Tongue (tissue), 1 donor: ENCODE measurements at regions not wholly inside any gene's neighbourhood (a gene's known extent, or its start where the extent isn't known, plus 50 kb on each side); places are given as distances from the start of the nearest gene placed in this dataset.

Source experiments
- DNase-seq: peaks from one replicate; pipeline ENCODE4 v3.0.0-alpha.2; 2015

- DNase-seq = no peak
These were observed 240.2 kb upstream of the F9 start for GRCh38 chrX:139290310-139290709.

DNA sequence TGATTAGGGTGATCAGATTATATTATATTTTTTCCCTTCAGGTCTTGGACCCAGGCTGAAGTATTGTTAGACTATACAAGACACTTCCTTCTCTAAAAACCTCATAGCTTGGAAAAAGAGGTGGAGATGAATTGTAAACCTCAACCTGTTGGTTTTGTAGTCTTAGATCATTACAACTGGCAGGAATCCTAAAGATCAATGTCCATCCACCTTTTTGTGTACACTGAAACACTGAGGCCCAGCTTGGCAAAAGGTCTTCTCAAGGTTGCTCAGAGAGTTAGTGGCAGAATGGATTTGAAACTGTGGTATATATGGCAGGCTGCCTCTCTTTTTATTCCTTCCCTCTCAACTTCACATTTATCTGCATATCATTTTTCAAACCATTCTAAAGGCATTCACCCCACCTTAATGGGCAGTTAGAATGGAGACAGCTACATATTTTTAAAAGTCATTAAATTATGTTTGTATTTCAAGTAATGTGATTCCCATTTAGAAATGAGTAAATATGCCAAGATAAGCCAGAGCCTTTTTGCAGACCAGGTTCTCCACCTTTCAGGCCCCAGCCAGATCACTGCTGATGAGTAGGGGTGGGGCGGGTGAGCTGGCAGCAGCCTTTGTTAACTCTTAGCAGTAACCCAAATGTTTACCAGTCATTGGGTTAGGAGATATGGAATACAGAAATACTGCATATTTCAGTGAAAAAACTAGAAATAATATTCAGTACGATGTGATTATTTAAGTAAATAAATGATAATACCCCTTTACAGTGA, 243.2 kb upstream of the F9 start:
- DNase-seq = no peak

GRCh38 chrX:139286342-139286741, 244.2 kb upstream of the F9 start:
- no peak for DNase-seq

DNA sequence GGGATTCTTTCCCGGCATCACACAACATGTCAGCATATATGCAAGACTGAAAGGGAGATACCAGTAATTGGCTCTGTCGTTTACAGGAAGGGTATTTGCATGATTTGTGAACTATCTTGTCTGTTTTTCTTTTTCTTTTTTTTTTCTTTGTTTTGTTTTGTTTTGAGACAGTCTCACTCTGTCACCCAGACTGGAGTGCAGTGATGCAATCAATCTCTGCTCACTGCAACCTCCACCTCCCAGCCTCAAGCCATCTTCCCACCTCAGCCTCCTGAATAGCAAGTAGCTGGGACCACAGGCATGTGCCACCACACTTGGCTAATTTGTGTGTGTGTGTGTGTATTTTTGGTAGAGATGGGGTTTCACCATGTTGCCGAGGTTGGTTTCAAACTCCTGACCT, 262.7 kb upstream of the F9 start:
- no peak for DNase-seq

DNA sequence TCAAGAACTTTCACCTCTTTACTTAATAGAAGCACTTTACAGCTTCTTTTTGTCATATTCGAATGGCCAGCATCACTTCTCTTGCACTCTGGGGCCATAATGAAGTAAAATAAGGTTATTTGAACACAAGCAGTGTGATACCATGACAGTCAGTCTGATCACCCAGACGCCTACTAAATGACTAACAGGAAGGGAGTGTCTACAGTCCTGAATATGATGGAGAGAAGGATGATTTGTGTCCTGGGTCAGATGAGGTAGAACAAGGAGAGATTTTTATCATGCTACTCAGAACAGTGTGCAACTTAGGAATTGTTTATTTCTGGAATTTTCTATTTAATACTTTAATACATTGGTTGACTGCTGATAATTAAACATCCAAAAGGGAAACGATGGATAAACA, 284.2 kb upstream of the F9 start:
- no peak for DNase-seq

- no peak for DNase-seq
These were observed 293.4 kb upstream of the F9 start for GRCh38 chrX:139237141-139237540.

GRCh38 chrX:139234898-139235297, 295.6 kb upstream of the F9 start:
- no peak for DNase-seq

DNA sequence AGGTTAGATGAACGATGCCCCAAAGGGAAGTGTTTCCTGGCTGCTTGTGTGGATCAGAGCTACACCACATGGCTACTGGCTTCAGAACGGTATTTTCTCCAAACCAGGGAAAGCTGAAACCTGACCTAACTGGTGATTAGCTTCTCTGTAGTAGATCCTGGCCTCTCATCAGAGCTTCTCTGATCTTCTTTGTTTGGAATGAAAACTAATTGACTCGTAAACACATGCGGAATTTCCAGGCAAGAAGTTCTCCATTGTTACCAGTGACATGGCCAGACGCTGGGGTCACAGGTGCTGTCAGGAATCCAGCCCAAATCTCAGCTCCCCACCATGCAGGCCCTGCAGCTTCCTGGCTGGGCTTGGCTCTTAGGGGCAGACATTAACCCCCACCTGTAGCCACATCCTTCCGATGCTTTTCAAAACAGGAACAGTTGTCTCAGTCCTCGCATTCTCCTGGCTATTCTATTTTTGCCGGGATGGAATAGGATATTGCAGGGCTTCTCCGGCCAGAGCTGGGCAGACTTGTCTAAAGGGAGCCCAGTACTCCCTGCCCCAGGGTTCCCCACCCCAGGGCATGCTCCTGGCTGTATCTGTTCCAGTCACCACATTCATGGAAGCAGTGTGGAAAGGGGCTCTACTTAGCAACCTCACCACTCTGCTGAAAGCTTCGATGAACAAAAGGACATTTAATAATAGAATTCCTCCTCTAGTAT, 305.4 kb upstream of the F9 start:
- peak; percentile 30 for DNase-seq

DNA sequence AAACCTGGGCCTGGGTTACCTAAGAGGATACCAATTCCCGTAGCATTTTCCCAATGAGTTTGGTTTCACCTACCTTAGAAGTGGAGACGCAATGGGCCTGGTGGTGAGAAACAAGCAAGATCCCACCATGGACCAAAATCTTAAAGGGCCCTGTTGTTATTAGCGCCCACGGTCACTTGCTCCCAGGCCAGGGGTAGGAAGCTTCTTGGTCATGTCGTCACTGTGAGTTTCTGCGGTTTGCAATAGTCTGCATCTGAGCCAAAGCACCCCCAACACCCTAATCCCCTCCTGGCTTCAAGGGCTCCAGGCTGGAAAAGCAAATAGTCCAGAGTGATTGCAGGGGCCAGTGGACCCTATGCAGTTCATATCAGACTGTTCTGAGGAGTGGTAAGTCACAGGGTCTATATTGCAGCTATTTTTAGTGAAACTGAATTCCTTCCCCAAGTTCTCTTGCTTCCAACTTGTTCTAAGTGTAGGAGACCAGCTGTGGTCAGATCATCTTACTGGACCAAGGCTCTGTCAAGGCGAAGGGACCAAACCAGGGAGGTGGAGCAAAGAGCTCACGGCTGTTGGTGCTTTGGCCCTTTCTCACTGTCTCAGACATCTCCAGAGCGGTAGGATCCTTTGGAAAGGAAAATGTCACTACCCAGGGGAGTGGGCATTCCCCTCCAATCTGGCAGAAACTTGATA, 307.9 kb upstream of the F9 start:
- peak; percentile 67 for DNase-seq

- no peak for DNase-seq
These were observed 317.3 kb upstream of the F9 start for GRCh38 chrX:139213241-139213709.

GRCh38 chrX:139211568-139212182, 318.9 kb upstream of the F9 start:
- DNase-seq = no peak

GRCh38 chrX:139209342-139209741, 321.2 kb upstream of the F9 start:
- no peak for DNase-seq

GRCh38 chrX:139207655-139208054, 322.9 kb upstream of the F9 start:
- no peak for DNase-seq

GRCh38 chrX:139206914-139207313, 323.6 kb upstream of the F9 start:
- DNase-seq = no peak

DNA sequence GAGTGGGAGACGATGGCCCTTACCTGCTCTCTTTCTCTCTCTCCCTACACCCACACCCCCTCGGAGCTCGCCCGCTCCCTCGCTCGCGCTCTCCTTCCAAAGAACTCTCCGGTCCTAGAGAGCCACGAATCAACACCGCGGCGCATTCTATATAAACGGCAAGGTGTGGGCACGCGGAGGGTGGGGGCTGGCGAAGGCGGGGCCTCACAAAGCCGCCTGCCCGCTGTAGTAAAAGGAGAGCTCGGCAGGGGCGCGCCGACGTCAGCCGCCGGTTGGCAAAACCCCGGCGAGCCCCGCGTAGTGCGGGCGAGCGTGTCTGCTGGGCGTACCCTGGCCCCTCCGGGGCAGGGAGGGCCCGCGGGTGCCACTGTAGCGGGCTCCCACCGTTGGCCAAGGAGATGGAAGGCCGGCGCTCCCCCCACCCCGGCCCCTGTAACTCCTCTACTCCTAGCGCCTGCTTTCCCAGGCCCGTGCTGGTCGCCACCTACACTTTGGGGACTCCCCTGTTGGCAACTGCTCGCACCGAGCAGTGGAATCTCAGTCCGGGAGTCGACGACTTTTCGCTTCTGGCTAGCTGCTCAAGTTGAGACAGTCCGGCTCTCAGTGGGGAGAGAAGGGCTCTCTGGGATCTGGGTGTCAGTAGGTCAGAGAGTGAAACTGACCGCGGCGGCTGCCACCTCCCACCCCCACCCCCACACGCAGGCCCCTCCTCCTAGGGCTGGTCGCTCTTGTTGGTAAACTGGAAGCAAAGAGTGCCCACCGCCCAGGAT, 325.5 kb upstream of the F9 start:
- DNase-seq = peak; percentile 74

DNA sequence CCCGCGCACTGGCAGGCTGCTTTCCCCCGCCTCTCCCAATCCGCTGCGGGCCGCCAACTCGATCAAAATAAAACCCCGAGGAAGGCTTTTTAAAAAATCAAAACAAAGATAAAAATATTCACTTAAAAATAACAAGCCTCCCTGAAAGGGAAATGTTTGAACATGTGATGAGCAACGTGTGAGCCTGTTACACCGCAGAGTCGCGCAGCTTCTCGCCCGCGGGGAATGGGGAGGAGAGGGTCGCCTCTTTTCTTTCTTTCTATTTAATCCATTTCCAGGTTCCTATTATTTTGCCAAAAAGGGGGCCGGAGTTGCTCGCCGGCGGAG, 326.0 kb upstream of the F9 start:
- no peak for DNase-seq

DNA sequence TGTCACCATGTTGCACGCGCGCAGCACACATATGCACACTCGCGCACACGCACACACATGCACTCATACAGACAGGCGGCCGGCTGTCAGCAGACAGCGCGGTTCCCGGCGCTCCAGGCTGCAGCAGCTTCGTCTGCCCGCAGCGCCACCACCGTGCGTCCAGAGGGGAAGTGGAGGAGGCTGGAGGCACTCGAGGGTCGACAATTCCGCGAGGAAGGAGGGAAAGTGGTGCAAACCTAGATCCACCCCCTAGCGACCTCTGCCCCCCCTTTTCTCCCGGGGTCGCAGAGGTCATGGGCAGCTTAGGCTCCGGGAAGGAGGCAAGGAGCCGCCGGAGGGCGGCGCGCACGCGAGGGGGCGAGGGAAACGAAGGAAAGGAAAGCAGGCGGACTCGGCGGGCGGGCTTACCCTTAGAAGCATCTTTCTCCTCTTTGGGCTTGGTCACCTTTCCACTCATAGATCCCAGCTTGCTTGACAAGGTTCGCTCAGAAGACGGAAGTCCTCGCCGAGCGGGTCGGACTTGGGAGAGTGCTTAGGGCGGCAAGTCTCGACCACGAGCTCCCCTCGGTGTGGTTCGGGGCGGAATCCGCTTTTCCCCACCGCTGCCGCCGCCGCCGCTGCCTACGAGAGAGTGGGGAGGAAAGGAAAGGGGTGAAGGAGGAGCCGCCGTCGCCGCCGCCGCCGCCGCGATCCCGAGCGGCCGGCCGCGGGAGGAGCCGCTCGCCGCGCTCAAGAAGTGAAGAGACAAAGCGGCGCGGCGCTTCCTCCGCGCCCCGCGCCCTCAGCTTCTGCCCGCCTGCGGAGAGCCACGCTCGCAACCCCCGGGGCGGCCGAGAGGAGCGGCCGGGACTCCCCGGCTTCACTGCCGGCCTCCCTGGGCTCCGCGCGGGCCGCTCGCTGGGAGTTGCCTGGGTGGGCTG, 326.6 kb upstream of the F9 start:
- peak; percentile 39 for DNase-seq

DNA sequence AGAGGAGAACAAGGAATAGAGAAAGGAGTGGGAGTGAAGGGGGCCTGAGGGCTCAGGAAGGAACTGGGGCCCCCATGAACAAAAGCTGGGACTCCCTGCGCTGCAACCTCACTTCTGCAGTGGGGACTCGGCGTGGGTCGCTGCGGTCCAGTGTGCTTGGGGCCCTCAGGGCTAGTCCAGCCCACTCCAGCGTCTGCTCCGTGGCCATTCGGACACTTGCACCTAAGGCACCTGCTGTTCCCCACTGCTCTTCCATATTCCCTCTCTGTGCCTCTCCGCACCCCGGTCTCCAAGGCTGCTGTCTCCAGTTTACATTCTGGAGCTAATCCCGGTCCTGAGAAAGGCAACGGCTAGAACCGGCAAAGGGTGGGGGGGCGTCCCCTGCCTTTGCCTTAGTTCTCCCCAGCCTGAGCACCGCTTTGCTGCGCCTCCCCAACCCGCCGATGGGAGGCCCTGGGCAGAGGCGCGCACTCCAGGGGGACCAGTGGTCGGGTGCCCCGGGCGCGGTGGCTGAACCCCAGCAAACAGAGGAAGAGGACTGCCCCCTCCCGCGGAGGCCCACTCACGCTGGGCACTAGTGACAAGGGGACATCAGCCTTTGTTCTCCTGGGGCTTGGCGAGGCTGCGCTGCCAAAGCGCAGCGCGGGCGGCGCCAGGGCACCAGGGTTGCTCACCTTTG, 327.7 kb upstream of the F9 start:
- DNase-seq = no peak

DNA sequence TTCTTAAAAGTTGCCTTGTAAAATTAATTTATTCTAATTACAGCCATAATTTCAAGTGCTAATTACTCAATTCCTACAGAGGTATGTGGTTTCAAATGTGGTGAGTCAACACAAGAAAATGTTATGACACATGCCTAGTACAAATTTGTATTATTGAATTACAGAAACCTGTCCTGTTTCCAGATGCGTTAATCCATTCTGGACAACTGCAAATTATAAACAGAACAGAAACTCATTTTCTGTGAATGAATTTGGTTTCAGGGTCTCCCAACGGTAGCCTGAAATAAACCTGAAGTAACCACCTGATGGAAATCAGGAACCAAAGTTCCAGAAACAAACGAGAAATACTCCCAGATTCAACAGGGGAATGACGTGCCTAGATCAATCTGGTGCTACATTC, 328.6 kb upstream of the F9 start:
- DNase-seq = peak; percentile 35

GRCh38 chrX:139200793-139201192, 329.7 kb upstream of the F9 start:
- peak; percentile 44 for DNase-seq
